Keratinocyte (primary cell): ENCODE measurements at regions not wholly inside any gene's neighbourhood (a gene's known extent, or its start where the extent isn't known, plus 50 kb on each side); places are given as distances from the start of the nearest gene placed in this dataset.

Source experiments
- EZH2 ChIP-seq: IDR thresholded peaks from one replicate; pipeline ENCODE4 v1.6.1; 2012; ENCODE audit warnings: inconsistent platforms, mild to moderate bottlenecking, low read length, moderate library complexity
- TF ChIP-seq, protein P1 (sequence below), 3 experiments: IDR thresholded peaks in 1 of 3; conservative IDR thresholded peaks in 1 of 3; optimal IDR thresholded peaks in 1 of 3; 2 replicates in 2 of 3; 3 replicates in 1 of 3; pipeline versions ENCODE3 to v1.5.1; 2011; ENCODE audit warnings: low read length in 3 of 3, mild to moderate bottlenecking in 3 of 3, moderate library complexity in 2 of 3, control low read depth in 1 of 3, inconsistent platforms in 1 of 3; ENCODE audit not compliant: insufficient read depth in 2 of 3; ENCODE audit errors: extremely low read depth in 1 of 3

GRCh38 chr6:67362976-67363375, 1272.1 kb upstream of the ADGRB3 start:
- TF ChIP-seq, protein P1, sequence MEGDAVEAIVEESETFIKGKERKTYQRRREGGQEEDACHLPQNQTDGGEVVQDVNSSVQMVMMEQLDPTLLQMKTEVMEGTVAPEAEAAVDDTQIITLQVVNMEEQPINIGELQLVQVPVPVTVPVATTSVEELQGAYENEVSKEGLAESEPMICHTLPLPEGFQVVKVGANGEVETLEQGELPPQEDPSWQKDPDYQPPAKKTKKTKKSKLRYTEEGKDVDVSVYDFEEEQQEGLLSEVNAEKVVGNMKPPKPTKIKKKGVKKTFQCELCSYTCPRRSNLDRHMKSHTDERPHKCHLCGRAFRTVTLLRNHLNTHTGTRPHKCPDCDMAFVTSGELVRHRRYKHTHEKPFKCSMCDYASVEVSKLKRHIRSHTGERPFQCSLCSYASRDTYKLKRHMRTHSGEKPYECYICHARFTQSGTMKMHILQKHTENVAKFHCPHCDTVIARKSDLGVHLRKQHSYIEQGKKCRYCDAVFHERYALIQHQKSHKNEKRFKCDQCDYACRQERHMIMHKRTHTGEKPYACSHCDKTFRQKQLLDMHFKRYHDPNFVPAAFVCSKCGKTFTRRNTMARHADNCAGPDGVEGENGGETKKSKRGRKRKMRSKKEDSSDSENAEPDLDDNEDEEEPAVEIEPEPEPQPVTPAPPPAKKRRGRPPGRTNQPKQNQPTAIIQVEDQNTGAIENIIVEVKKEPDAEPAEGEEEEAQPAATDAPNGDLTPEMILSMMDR (optimal IDR thresholded peaks at IDR 0.05 in 1 of 3, IDR thresholded peaks at IDR 0.05 in 1 of 3, conservative IDR thresholded peaks at IDR 0.05 in 1 of 3; ENCODE audit: extremely low read depth in 1 of 3, insufficient read depth in 2 of 3, low read length in 3 of 3): no peak
- no peak for TF ChIP-seq EZH2
